GM12892 (cell line): ENCODE measurements at regions not wholly inside any gene's neighbourhood (a gene's known extent, or its start where the extent isn't known, plus 50 kb on each side); places are given as distances from the start of the nearest gene placed in this dataset.

ENCODE experiments used
- DNase-seq: peaks from one replicate; pipeline ENCODE4 v3.0.0; 2011; ENCODE audit not compliant: insufficient read length
- FAIRE-seq: peaks from 2 replicates; lab custom pipeline; 2011; peaks lifted over from hg19 to GRCh38; lab: Jason Lieb, UNC
- POLR2A ChIP-seq: IDR thresholded peaks from 2 replicates; pipeline ENCODE4 v1.6.1; 2011; ENCODE audit warnings: low read depth, low read length, control low read depth
- POLR2AphosphoS5 ChIP-seq: IDR thresholded peaks from 2 replicates; pipeline ENCODE4 v1.6.1; 2011; ENCODE audit warnings: low read depth, low read length, control low read depth
- TAF1 ChIP-seq: IDR thresholded peaks from 2 replicates; pipeline ENCODE4 v1.6.1; 2011; ENCODE audit warnings: low read depth, mild to moderate bottlenecking, control low read depth, low read length, borderline replicate concordance

- DNase-seq (no peak), FAIRE-seq (no peak)
- no peak for TF ChIP-seq POLR2AphosphoS5
- TF ChIP-seq POLR2A, result no peak
- no peak for TF ChIP-seq TAF1
These were observed 701.4 kb upstream of the COBL start for GRCh38 chr7:52017802-52018679.

DNA sequence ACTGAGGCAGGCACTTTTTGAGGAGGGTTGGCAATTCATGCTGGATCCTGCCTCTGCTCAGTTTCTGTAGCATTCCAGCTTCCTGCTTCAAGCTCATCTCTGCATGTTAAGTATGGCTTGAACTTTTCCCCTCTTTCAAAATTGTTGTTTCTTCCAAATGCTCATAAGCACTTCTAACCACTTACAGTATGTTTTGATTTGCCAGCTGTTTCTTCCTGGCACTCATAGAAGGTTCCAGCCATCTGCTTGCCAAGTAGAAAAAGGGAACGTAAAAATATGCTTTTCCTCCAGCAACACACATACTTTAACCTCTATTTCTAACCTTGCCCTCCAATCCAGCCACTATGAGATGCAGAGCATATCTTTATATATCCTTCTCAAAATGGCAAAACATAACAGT, 692.6 kb upstream of the COBL start:
- FAIRE-seq (no peak), DNase-seq (no peak)
- TF ChIP-seq POLR2AphosphoS5 (no peak), TAF1 (no peak), POLR2A (no peak)

DNA sequence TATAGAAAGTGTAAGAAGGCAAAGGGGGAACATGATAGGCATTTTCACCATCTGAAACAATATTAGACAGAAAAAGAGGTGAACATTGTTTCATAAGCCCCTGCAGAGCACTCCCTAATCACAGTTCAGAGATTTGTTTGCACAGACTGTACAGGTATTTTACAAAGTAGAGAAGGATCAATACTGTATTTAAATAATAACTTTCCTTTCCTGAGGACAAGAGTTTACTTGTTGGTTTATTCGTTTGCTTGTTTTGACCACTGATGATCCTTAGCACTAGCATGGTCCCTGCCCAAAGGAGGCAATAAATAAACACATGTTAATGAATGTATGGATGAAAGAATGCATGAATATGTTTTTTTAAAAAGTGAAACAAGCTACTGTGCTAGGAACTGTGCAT, 690.1 kb upstream of the COBL start:
- FAIRE-seq, result no peak
- TF ChIP-seq TAF1 (no peak), POLR2AphosphoS5 (no peak), POLR2A (no peak)
- no peak for DNase-seq

DNA sequence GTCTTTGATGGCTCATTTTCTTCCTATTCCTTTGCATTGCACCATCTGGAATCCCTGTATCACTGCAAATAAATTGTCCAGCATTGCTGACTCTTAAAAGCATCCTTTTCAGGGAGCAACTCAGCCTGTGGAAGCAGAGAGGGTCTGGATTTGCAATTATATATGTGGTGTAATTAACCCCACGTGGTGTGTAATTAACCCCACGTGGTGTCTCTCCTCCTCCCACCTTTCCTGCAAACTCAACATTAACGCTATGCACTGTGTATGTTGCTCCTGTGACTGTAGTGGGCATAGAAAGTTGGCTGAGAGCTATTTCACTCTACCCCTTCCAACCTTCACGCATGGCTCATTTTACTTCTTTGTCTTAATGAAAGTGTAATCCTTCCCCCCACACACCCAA, 689.0 kb upstream of the COBL start:
- FAIRE-seq, result no peak
- TF ChIP-seq POLR2AphosphoS5 (no peak), POLR2A (no peak), TAF1 (no peak)
- DNase-seq, result no peak

- TF ChIP-seq POLR2A (no peak), POLR2AphosphoS5 (no peak), TAF1 (no peak)
- DNase-seq (no peak), FAIRE-seq (no peak)
These were observed 679.1 kb upstream of the COBL start for GRCh38 chr7:51995596-51996179.

GRCh38 chr7:51982653-51983052, 666.0 kb upstream of the COBL start:
- no peak for DNase-seq
- TF ChIP-seq TAF1, result no peak
- no peak for TF ChIP-seq POLR2AphosphoS5
- no peak for TF ChIP-seq POLR2A
- FAIRE-seq, result no peak

DNA sequence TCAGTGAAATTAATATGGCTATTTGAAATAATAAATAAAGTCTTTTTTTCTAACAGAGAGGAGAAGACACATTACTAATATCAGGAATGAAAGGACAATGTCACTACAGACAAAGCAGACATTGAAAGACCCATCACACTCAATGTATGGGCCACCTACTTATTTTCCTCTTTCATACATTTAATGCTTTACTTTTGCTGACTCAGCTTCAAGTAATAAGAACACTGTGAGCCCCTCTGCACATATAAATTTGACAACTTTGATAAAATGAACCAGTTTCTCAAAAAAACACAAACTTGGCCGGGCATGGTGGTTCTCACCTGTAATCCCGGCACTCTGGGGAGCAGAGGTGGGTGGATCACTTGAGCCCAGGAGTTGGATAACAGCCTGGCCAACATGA, 664.2 kb upstream of the COBL start:
- no peak for FAIRE-seq
- TF ChIP-seq POLR2A (no peak), TAF1 (no peak), POLR2AphosphoS5 (no peak)
- DNase-seq, result no peak

- DNase-seq (no peak), FAIRE-seq (no peak)
- no peak for TF ChIP-seq POLR2AphosphoS5
These were observed 663.7 kb upstream of the COBL start for GRCh38 chr7:51980313-51980712.

DNA sequence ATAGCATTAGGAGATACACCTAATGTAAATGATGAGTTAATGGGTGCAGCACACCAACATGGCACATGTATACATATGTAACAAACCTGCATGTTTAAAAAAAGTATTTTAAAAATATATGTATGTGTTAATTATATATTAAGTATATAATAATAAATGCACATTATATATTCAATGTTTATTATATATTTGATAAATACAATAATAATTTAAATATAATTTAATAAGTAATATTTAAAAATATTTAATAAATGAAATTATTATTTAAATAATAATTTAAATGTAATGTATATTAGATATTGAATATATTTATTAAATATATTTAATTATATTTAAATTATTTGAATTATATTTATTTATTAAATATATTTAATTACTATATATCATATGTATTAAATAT, 661.3 kb upstream of the COBL start:
- no peak for FAIRE-seq
- no peak for DNase-seq
- TF ChIP-seq POLR2AphosphoS5, result no peak
- no peak for TF ChIP-seq TAF1
- no peak for TF ChIP-seq POLR2A

DNA sequence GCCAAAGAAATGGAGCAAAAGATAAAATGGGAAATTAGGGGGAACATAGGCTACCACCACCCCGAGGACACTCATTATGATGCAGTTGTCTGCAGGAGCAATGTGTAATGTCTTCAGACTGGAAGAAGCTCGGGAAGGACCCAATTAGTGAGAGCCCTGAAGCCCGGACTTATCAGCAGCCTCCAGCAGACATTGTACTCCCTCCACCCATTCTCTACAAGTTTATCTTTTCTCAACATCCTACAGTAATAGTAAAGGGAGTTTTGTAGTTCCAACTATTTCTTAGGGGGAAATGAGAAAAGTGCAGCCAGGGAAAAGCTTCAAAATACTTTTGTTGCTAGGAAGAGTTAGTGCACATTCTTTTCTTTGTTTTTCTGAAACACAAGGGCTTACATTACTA, 657.3 kb upstream of the COBL start:
- DNase-seq (no peak), FAIRE-seq (no peak)

GRCh38 chr7:51973071-51973470, 656.5 kb upstream of the COBL start:
- no peak for FAIRE-seq
- DNase-seq, result no peak
- TF ChIP-seq TAF1 (no peak), POLR2AphosphoS5 (no peak), POLR2A (no peak)

More for the DNA sequence above, 657.3 kb upstream of the COBL start:
- TF ChIP-seq POLR2AphosphoS5 (no peak), POLR2A (no peak), TAF1 (no peak)

DNA sequence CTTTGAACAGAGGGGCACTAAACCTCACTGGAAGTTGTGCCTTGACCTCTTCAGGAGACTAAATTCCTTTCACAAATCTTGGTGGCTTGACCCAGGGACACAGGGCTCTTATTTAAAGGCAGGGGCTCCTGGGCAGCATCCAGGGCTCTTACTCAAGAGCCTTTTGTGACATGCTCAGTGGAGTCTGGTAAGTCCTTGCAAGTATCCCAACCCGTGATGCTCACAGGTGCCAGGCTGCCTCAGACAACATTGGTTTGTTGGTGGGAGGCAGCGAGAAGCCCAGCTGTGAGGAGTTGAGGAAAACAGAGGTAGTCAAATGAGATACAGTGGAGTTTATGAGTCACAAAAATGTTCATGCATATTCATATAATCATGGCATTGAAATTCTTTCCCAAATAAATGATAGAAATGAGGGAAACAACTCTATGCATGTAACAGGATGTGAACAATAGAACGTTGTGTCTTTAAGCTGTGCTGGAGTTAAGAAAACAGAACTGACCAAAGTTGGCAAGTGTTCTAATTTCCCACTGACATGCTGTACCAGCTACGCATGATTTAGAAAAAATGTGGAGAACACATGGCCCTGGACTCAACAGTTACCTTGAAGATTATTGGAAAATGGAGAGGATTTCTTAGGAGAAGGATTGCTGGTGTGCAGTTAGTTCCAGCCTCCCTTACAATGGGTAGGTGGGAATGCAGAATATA, 654.5 kb upstream of the COBL start:
- TF ChIP-seq POLR2AphosphoS5, result no peak
- TF ChIP-seq POLR2A, result no peak
- TF ChIP-seq TAF1, result no peak
- DNase-seq (no peak), FAIRE-seq (no peak)
